ENCODE measurements at regions not wholly inside any gene's neighbourhood (a gene's known extent, or its start where the extent isn't known, plus 50 kb on each side); places are given as distances from the start of the nearest gene placed in this dataset.
A peak's percentile ranks its signal among the peaks of the same experiment; 100 is the strongest.

- H4K20me1 ChIP-seq (ENCODE audit: control insufficient read depth, extremely low read depth, insufficient read depth, low read length): peaks cover 2% of the 10 kb centered on the region
- H3K27ac ChIP-seq (ENCODE audit: control insufficient read depth, insufficient read depth, low read length): no peak overlapping the region
- peaks cover 5% of the 10 kb centered on the region for H3K4me1 ChIP-seq (ENCODE audit: control insufficient read depth, extremely low read depth, insufficient read depth, low read length)
- no peak overlapping the region for H3K4me2 ChIP-seq (ENCODE audit: control insufficient read depth, extremely low read depth, insufficient read depth, low read depth, low read length)
- H3K9ac ChIP-seq (ENCODE audit: control insufficient read depth, extremely low read depth, insufficient read depth, low read length): no peak overlapping the region
- DNase-seq (ENCODE audit: low read depth, low spot score) (no peak), FAIRE-seq (no peak)
- H3K4me3 ChIP-seq (ENCODE audit: control insufficient read depth in 2 of 3, extremely low read depth in 1 of 3, insufficient read depth in 2 of 3, low read depth in 1 of 3, low read length in 3 of 3): no peak overlapping the region
- H3K36me3 ChIP-seq (ENCODE audit: control insufficient read depth in 2 of 2, extremely low read depth in 1 of 2, insufficient read depth in 2 of 2, low read length in 2 of 2): no peaks in the 10 kb centered on the region
- H3K9me1 ChIP-seq (ENCODE audit: control insufficient read depth, extremely low read depth, insufficient read depth, low read length): no peaks in the 10 kb centered on the region
- no peaks in the 10 kb centered on the region for H3K27me3 ChIP-seq (ENCODE audit: control insufficient read depth, extremely low read depth, insufficient read depth, low read length)
- no peaks in the 10 kb centered on the region for H3K9me3 ChIP-seq (ENCODE audit: control insufficient read depth, low read depth, low read length)
- TF ChIP-seq EZH2 (IDR thresholded peaks at IDR 0.05; ENCODE audit: low read length): no peak
- no peak overlapping the region for H2AFZ ChIP-seq (ENCODE audit: control insufficient read depth, low read length)
- dilution Hi-C loops (cut with MboI; ENCODE audit: extremely low pct_ligation_motif_present, low sequenced_read_pairs): no loop called here
- no peaks in the 10 kb centered on the region for H3K79me2 ChIP-seq (ENCODE audit: control insufficient read depth, insufficient read depth, low read length)
These were observed 202.3 kb upstream of the CIBAR2 start for GRCh38 chr16:85314512-85314971.

- H3K4me3 ChIP-seq (ENCODE audit: control insufficient read depth in 2 of 3, extremely low read depth in 1 of 3, insufficient read depth in 2 of 3, low read depth in 1 of 3, low read length in 3 of 3): no peak overlapping the region
- H3K79me2 ChIP-seq (ENCODE audit: control insufficient read depth, insufficient read depth, low read length): no peaks in the 10 kb centered on the region
- DNase-seq (ENCODE audit: low read depth, low spot score): no peak
- H2AFZ ChIP-seq (ENCODE audit: control insufficient read depth, low read length): no peak overlapping the region
- no peak overlapping the region for H3K27ac ChIP-seq (ENCODE audit: control insufficient read depth, insufficient read depth, low read length)
- no peaks in the 10 kb centered on the region for H3K36me3 ChIP-seq (ENCODE audit: control insufficient read depth in 2 of 2, extremely low read depth in 1 of 2, insufficient read depth in 2 of 2, low read length in 2 of 2)
- no peak overlapping the region for H3K9ac ChIP-seq (ENCODE audit: control insufficient read depth, extremely low read depth, insufficient read depth, low read length)
- H3K4me2 ChIP-seq (ENCODE audit: control insufficient read depth, extremely low read depth, insufficient read depth, low read depth, low read length): no peak overlapping the region
- dilution Hi-C loops (cut with MboI; ENCODE audit: extremely low pct_ligation_motif_present, low sequenced_read_pairs): no loop called here
- FAIRE-seq: no peak
- H3K27me3 ChIP-seq (ENCODE audit: control insufficient read depth, extremely low read depth, insufficient read depth, low read length): no peaks in the 10 kb centered on the region
- H4K20me1 ChIP-seq (ENCODE audit: control insufficient read depth, extremely low read depth, insufficient read depth, low read length): peaks cover 2% of the 10 kb centered on the region
- TF ChIP-seq EZH2 (IDR thresholded peaks at IDR 0.05; ENCODE audit: low read length): no peak
- TF ChIP-seq CTCF (optimal IDR thresholded peaks at IDR 0.05 in 1 of 3, IDR thresholded peaks at IDR 0.05 in 1 of 3, conservative IDR thresholded peaks at IDR 0.05 in 1 of 3; ENCODE audit: extremely low read depth in 1 of 3, insufficient read depth in 2 of 3, low read length in 3 of 3): no peak
- peaks cover 5% of the 10 kb centered on the region for H3K4me1 ChIP-seq (ENCODE audit: control insufficient read depth, extremely low read depth, insufficient read depth, low read length)
- H3K9me1 ChIP-seq (ENCODE audit: control insufficient read depth, extremely low read depth, insufficient read depth, low read length): no peaks in the 10 kb centered on the region
- H3K9me3 ChIP-seq (ENCODE audit: control insufficient read depth, low read depth, low read length): no peaks in the 10 kb centered on the region
These were observed 203.6 kb upstream of the CIBAR2 start for GRCh38 chr16:85315866-85316265.

- Histone ChIP-seq H3K27me3 (ENCODE audit: control insufficient read depth, extremely low read depth, insufficient read depth, low read length) (no peaks in the 10 kb centered on the region), H3K36me3 (ENCODE audit: control insufficient read depth in 2 of 2, extremely low read depth in 1 of 2, insufficient read depth in 2 of 2, low read length in 2 of 2) (no peaks in the 10 kb centered on the region), H3K4me3 (ENCODE audit: control insufficient read depth in 2 of 3, extremely low read depth in 1 of 3, insufficient read depth in 2 of 3, low read depth in 1 of 3, low read length in 3 of 3) (no peak overlapping the region), H3K9me3 (ENCODE audit: control insufficient read depth, low read depth, low read length) (no peaks in the 10 kb centered on the region), H3K4me1 (ENCODE audit: control insufficient read depth, extremely low read depth, insufficient read depth, low read length) (peaks cover 5% of the 10 kb centered on the region), H3K79me2 (ENCODE audit: control insufficient read depth, insufficient read depth, low read length) (no peaks in the 10 kb centered on the region), H4K20me1 (ENCODE audit: control insufficient read depth, extremely low read depth, insufficient read depth, low read length) (peaks cover 2% of the 10 kb centered on the region), H2AFZ (ENCODE audit: control insufficient read depth, low read length) (no peak overlapping the region), H3K4me2 (ENCODE audit: control insufficient read depth, extremely low read depth, insufficient read depth, low read depth, low read length) (no peak overlapping the region), H3K9ac (ENCODE audit: control insufficient read depth, extremely low read depth, insufficient read depth, low read length) (no peak overlapping the region), H3K9me1 (ENCODE audit: control insufficient read depth, extremely low read depth, insufficient read depth, low read length) (no peaks in the 10 kb centered on the region), H3K27ac (ENCODE audit: control insufficient read depth, insufficient read depth, low read length) (no peak overlapping the region)
- FAIRE-seq (no peak), DNase-seq (ENCODE audit: low read depth, low spot score) (peak; percentile 19)
- TF ChIP-seq CTCF (optimal IDR thresholded peaks at IDR 0.05 in 1 of 3, IDR thresholded peaks at IDR 0.05 in 1 of 3, conservative IDR thresholded peaks at IDR 0.05 in 1 of 3; ENCODE audit: extremely low read depth in 1 of 3, insufficient read depth in 2 of 3, low read length in 3 of 3) (peak; percentile 82 to 97 (median 96)), EZH2 (IDR thresholded peaks at IDR 0.05; ENCODE audit: low read length) (no peak)
- dilution Hi-C loops (cut with MboI; ENCODE audit: extremely low pct_ligation_motif_present, low sequenced_read_pairs): no loop called here
These were observed 204.1 kb upstream of the CIBAR2 start for GRCh38 chr16:85316321-85316919.
